PC-9 (cell line): ENCODE measurements at regions not wholly inside any gene's neighbourhood (a gene's known extent, or its start where the extent isn't known, plus 50 kb on each side); places are given as distances from the start of the nearest gene placed in this dataset.

Experiments
- CTCF ChIP-seq: fragments of 200-600 bp; sonication (generic); conservative IDR thresholded peaks from 2 replicates; pipeline ENCODE4 v1.6.1; 2017; ENCODE audit warnings: mixed run types, antibody characterized with exemption, mild to moderate bottlenecking, moderate library complexity
- EZH2 ChIP-seq: fragments of 200-600 bp; sonication (generic); IDR thresholded peaks from 2 replicates; pipeline ENCODE4 v1.8.0; 2017; ENCODE audit warnings: antibody characterized with exemption, low read depth

GRCh38 chr14:46091819-46092218, 559.8 kb downstream of the RPL10L start:
- TF ChIP-seq CTCF = no peak
- no peak for TF ChIP-seq EZH2
